Thyroid gland (tissue), 4 donors: ENCODE measurements at regions not wholly inside any gene's neighbourhood (a gene's known extent, or its start where the extent isn't known, plus 50 kb on each side); places are given as distances from the start of the nearest gene placed in this dataset.

Experiments
- DNase-seq, 2 donors: peaks; one replicate each; pipeline ENCODE4 v3.0.0-alpha.2; 2019
- H3K27ac ChIP-seq, 3 donors: fragments of 200-600 bp; sonication (generic); 1 replicate in 2 of 3; 2 replicates in 1 of 3; pipeline ENCODE4 v1.5.1; 2016 to 2019; ENCODE audit warnings: mild to moderate bottlenecking in 1 of 3, moderate library complexity in 1 of 3
- H3K27me3 ChIP-seq: fragments of 200-600 bp; sonication (generic); one replicate; pipeline ENCODE4 v1.5.1; 2019
- H3K36me3 ChIP-seq, 2 donors: fragments of 200-600 bp; sonication (generic); one replicate each; pipeline ENCODE4 v1.5.1; 2016 to 2019
- H3K4me1 ChIP-seq, 2 donors: fragments of 200-600 bp; sonication (generic); one replicate each; pipeline ENCODE4 v1.5.1; 2017 to 2019
- H3K4me3 ChIP-seq, 3 donors: fragments of 200-600 bp; sonication (generic); replicated peaks in 1 of 3; 1 replicate in 2 of 3; 2 replicates in 1 of 3; pipeline ENCODE4 v1.5.1; 2016; ENCODE audit warnings: mild to moderate bottlenecking in 1 of 3
- H3K9me3 ChIP-seq: fragments of 200-600 bp; sonication (generic); one replicate; pipeline ENCODE4 v1.5.1; 2017
- CTCF ChIP-seq, 6 experiments: fragments of 200-600 bp in 3 of 6; fragments of 450-650 bp in 3 of 6; sonication (generic) in 3 of 6; IDR thresholded peaks; one replicate each; pipeline ENCODE4 v1.5.1; 2016 to 2019; ENCODE audit warnings: antibody characterized with exemption in 6 of 6, mild to moderate bottlenecking in 2 of 6, inconsistent platforms in 1 of 6, moderate library complexity in 1 of 6
- POLR2A ChIP-seq, 2 donors: fragments of 450-650 bp; IDR thresholded peaks; one replicate each; pipeline ENCODE4 v1.6.1; 2017; ENCODE audit warnings: antibody characterized with exemption in 2 of 2, mild to moderate bottlenecking in 2 of 2, moderate library complexity in 1 of 2
- WGBS, 2 donors: methylation state at CpG; one replicate each; pipeline ENCODE4 v1.1.5; 2017; 5-methylcytosine and 5-hydroxymethylcytosine counted together
- intact Hi-C: fragments of 100-400 bp; cut with DNase I; formaldehyde crosslinking; loops from one replicate; pipeline ENCODE4 v1.15.1; 2023

- no peak overlapping the region for H3K27ac ChIP-seq
- DNase-seq: no peak
- intact Hi-C loops: no loop called here
- H3K4me1 ChIP-seq: no peaks in the 10 kb centered on the region
- H3K27me3 ChIP-seq: no peaks in the 10 kb centered on the region
- no peaks in the 10 kb centered on the region for H3K9me3 ChIP-seq
- H3K4me3 ChIP-seq: no peak overlapping the region
- 75 to 82% methylated on average over 2 of the region's 2 CpGs for WGBS, 2 donors
- no peaks in the 10 kb centered on the region for H3K36me3 ChIP-seq
- TF ChIP-seq POLR2A (IDR thresholded peaks at IDR 0.05): no peak
- no peak for TF ChIP-seq CTCF (IDR thresholded peaks at IDR 0.05)
Observed at GRCh38 chr1:79082233-79082632, 75.7 kb upstream of the ADGRL4 start.

GRCh38 chr1:79079770-79080169 lies 73.2 kb upstream of the ADGRL4 start:
- Histone ChIP-seq H3K27me3 (no peaks in the 10 kb centered on the region), H3K4me3 (no peak overlapping the region), H3K4me1 (no peaks in the 10 kb centered on the region), H3K27ac (no peak overlapping the region), H3K36me3 (no peaks in the 10 kb centered on the region), H3K9me3 (no peaks in the 10 kb centered on the region)
- DNase-seq: peak in 1 of 2 donors; percentile 3
- no peak for TF ChIP-seq CTCF (IDR thresholded peaks at IDR 0.05)
- TF ChIP-seq POLR2A (IDR thresholded peaks at IDR 0.05): no peak
- intact Hi-C loops: no loop called here

- no peak overlapping the region for H3K4me3 ChIP-seq
- intact Hi-C loops: no loop called here
- H3K36me3 ChIP-seq: no peaks in the 10 kb centered on the region
- 92 to 97% methylated on average over 2 of the region's 2 CpGs for WGBS, 2 donors
- no peaks in the 10 kb centered on the region for H3K9me3 ChIP-seq
- TF ChIP-seq POLR2A (IDR thresholded peaks at IDR 0.05) (no peak), CTCF (IDR thresholded peaks at IDR 0.05) (no peak)
- no peak for DNase-seq
- no peaks in the 10 kb centered on the region for H3K4me1 ChIP-seq
- H3K27ac ChIP-seq: no peak overlapping the region
- H3K27me3 ChIP-seq: no peaks in the 10 kb centered on the region
Observed at GRCh38 chr1:79074975-79075374, 68.4 kb upstream of the ADGRL4 start.

- H3K9me3 ChIP-seq: no peaks in the 10 kb centered on the region
- TF ChIP-seq POLR2A (IDR thresholded peaks at IDR 0.05) (no peak), CTCF (IDR thresholded peaks at IDR 0.05) (no peak)
- 77 to 83% methylated on average over 3 of the region's 3 CpGs for WGBS, 2 donors
- intact Hi-C loops: no loop called here
- no peaks in the 10 kb centered on the region for H3K27me3 ChIP-seq
- H3K4me3 ChIP-seq: no peak overlapping the region
- H3K36me3 ChIP-seq: no peaks in the 10 kb centered on the region
- no peak for DNase-seq
- no peaks in the 10 kb centered on the region for H3K4me1 ChIP-seq
- no peak overlapping the region for H3K27ac ChIP-seq
Observed at GRCh38 chr1:79069828-79070227, 63.3 kb upstream of the ADGRL4 start.

- Histone ChIP-seq H3K27me3 (no peaks in the 10 kb centered on the region), H3K9me3 (no peaks in the 10 kb centered on the region), H3K4me3 (no peak overlapping the region), H3K4me1 (no peaks in the 10 kb centered on the region), H3K27ac (no peak overlapping the region), H3K36me3 (no peaks in the 10 kb centered on the region)
- intact Hi-C loops: no loop called here
- no peak for DNase-seq
- WGBS, 2 donors: 93 to 94% methylated on average over 2 of the region's 2 CpGs
- TF ChIP-seq CTCF (IDR thresholded peaks at IDR 0.05) (no peak), POLR2A (IDR thresholded peaks at IDR 0.05) (no peak)
Observed at GRCh38 chr1:79059341-79059740, 52.8 kb upstream of the ADGRL4 start.
